Gastrocnemius medialis (tissue), 4 donors: ENCODE measurements at regions not wholly inside any gene's neighbourhood (a gene's known extent, or its start where the extent isn't known, plus 50 kb on each side); places are given as distances from the start of the nearest gene placed in this dataset.

Experiments
- POLR2A ChIP-seq, 2 donors: fragments of 450-650 bp; IDR thresholded peaks; one replicate each; pipeline ENCODE4 v1.6.1; 2017; ENCODE audit warnings: antibody characterized with exemption in 2 of 2, mild to moderate bottlenecking in 2 of 2, moderate library complexity in 2 of 2
- TF ChIP-seq, protein P1 (sequence below), 5 experiments: fragments of 450-650 bp in 3 of 5; fragments of 200-600 bp in 2 of 5; sonication (generic) in 2 of 5; IDR thresholded peaks in 4 of 5; conservative IDR thresholded peaks in 1 of 5; 1 replicate in 4 of 5; 2 replicates in 1 of 5; pipeline ENCODE4 v1.5.1; 2016 to 2019; ENCODE audit warnings: antibody characterized with exemption in 5 of 5, mild to moderate bottlenecking in 3 of 5, moderate library complexity in 3 of 5

DNA sequence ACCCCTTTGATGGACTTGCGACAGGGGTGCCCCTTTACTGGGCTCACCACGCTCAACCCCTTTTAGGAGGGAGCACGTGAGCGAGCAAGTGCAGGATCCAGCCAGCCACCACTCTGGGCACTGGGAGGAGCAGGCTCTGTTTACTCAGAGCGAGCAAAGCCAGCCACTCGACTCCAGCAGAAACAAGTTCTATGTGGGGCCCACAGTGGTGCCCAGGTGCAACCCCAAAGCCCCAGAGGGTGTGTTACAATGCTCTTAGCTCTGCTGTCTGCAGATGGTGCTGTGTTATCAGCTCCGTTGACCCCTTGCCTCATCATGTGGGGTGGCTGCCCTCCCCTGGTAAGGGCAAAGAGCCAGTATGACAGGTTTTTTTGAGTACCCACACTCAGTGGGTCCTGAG, 120.3 kb upstream of the SUCLG2 start:
- TF ChIP-seq, protein P1, sequence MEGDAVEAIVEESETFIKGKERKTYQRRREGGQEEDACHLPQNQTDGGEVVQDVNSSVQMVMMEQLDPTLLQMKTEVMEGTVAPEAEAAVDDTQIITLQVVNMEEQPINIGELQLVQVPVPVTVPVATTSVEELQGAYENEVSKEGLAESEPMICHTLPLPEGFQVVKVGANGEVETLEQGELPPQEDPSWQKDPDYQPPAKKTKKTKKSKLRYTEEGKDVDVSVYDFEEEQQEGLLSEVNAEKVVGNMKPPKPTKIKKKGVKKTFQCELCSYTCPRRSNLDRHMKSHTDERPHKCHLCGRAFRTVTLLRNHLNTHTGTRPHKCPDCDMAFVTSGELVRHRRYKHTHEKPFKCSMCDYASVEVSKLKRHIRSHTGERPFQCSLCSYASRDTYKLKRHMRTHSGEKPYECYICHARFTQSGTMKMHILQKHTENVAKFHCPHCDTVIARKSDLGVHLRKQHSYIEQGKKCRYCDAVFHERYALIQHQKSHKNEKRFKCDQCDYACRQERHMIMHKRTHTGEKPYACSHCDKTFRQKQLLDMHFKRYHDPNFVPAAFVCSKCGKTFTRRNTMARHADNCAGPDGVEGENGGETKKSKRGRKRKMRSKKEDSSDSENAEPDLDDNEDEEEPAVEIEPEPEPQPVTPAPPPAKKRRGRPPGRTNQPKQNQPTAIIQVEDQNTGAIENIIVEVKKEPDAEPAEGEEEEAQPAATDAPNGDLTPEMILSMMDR (IDR thresholded peaks at IDR 0.05 in 4 of 5, conservative IDR thresholded peaks at IDR 0.05 in 1 of 5): no peak
- no peak for TF ChIP-seq POLR2A (IDR thresholded peaks at IDR 0.05)
